GM23338 (cell line): ENCODE measurements at regions not wholly inside any gene's neighbourhood (a gene's known extent, or its start where the extent isn't known, plus 50 kb on each side); places are given as distances from the start of the nearest gene placed in this dataset.

ENCODE experiments used
- CREB1 ChIP-seq: fragments of 250-450 bp; sonication (Bioruptor Pico); IDR thresholded peaks from 2 replicates; pipeline ENCODE4 v1.5.0; 2020; ENCODE audit warnings: low read depth, mild to moderate bottlenecking, moderate library complexity
- EZH2 ChIP-seq: fragments of 200-600 bp; sonication (generic); IDR thresholded peaks from one replicate; pipeline ENCODE4 v1.8.0; 2017; ENCODE audit warnings: antibody characterized with exemption, mild to moderate bottlenecking, low read depth; ENCODE audit not compliant: unreplicated experiment
- EZH2phosphoT487 ChIP-seq: fragments of 200-600 bp; sonication (generic); IDR thresholded peaks from one replicate; pipeline ENCODE4 v1.8.1; 2018; ENCODE audit warnings: antibody characterized with exemption; ENCODE audit not compliant: unreplicated experiment
- JUNB ChIP-seq: IDR thresholded peaks from one replicate; pipeline ENCODE4 v1.6.1; 2016; ENCODE audit warnings: antibody characterized with exemption; ENCODE audit not compliant: unreplicated experiment
- NANOG ChIP-seq: IDR thresholded peaks from 2 replicates; pipeline ENCODE4 v1.6.1; 2016; ENCODE audit warnings: antibody characterized with exemption, borderline replicate concordance
- POLR2AphosphoS5 ChIP-seq: IDR thresholded peaks from 2 replicates; pipeline ENCODE4 v1.6.1; 2016; ENCODE audit warnings: antibody characterized with exemption, low read depth
- STAT1 ChIP-seq: IDR thresholded peaks from one replicate; pipeline ENCODE4 v1.6.1; 2016; ENCODE audit warnings: antibody characterized with exemption; ENCODE audit not compliant: unreplicated experiment
- ZNF331 ChIP-seq: fragments of 250-450 bp; sonication (Bioruptor Pico); IDR thresholded peaks from 2 replicates; pipeline ENCODE4 v1.5.0; 2020; ENCODE audit warnings: low read depth, mild to moderate bottlenecking, moderate library complexity
- TF ChIP-seq, protein P1 (sequence below): fragments of 250-450 bp; sonication (Bioruptor Pico); IDR thresholded peaks from 2 replicates; pipeline ENCODE4 v1.5.0; 2020; ENCODE audit warnings: mild to moderate bottlenecking, moderate library complexity
- TF ChIP-seq, protein P2 (sequence below): IDR thresholded peaks from one replicate; pipeline ENCODE4 v1.6.1; 2018; ENCODE audit warnings: antibody characterized with exemption; ENCODE audit not compliant: unreplicated experiment
- TF ChIP-seq, protein P3 (sequence below), 2 experiments: fragments of 200-600 bp in 1 of 2; sonication (generic) in 1 of 2; conservative IDR thresholded peaks; 2 replicates each; pipeline versions ENCODE4 v1.5.1 to v1.6.1; 2016 to 2017; ENCODE audit warnings: antibody characterized with exemption in 2 of 2, low read depth in 2 of 2, mild to moderate bottlenecking in 2 of 2, moderate library complexity in 1 of 2

DNA sequence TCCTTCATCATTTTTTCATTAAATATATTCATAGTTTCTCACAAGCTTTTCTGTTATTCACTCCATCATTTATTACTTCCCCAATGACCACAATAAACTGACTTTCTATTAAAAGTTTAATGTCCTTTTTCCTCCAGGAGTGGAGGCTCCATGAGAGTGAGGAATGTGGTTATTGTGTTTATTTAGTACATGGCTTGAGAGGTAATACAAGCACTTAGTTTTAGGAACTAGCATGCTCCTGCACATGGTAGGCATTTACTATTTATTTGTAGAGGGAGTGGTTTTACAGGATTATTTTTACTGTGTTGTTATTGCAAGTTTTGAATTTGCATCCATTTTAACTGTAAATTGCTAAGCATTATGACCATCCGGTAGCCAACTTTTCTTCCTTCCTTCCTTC lies 412.9 kb upstream of the SUCLG2 start (continued):
- TF ChIP-seq, protein P1, sequence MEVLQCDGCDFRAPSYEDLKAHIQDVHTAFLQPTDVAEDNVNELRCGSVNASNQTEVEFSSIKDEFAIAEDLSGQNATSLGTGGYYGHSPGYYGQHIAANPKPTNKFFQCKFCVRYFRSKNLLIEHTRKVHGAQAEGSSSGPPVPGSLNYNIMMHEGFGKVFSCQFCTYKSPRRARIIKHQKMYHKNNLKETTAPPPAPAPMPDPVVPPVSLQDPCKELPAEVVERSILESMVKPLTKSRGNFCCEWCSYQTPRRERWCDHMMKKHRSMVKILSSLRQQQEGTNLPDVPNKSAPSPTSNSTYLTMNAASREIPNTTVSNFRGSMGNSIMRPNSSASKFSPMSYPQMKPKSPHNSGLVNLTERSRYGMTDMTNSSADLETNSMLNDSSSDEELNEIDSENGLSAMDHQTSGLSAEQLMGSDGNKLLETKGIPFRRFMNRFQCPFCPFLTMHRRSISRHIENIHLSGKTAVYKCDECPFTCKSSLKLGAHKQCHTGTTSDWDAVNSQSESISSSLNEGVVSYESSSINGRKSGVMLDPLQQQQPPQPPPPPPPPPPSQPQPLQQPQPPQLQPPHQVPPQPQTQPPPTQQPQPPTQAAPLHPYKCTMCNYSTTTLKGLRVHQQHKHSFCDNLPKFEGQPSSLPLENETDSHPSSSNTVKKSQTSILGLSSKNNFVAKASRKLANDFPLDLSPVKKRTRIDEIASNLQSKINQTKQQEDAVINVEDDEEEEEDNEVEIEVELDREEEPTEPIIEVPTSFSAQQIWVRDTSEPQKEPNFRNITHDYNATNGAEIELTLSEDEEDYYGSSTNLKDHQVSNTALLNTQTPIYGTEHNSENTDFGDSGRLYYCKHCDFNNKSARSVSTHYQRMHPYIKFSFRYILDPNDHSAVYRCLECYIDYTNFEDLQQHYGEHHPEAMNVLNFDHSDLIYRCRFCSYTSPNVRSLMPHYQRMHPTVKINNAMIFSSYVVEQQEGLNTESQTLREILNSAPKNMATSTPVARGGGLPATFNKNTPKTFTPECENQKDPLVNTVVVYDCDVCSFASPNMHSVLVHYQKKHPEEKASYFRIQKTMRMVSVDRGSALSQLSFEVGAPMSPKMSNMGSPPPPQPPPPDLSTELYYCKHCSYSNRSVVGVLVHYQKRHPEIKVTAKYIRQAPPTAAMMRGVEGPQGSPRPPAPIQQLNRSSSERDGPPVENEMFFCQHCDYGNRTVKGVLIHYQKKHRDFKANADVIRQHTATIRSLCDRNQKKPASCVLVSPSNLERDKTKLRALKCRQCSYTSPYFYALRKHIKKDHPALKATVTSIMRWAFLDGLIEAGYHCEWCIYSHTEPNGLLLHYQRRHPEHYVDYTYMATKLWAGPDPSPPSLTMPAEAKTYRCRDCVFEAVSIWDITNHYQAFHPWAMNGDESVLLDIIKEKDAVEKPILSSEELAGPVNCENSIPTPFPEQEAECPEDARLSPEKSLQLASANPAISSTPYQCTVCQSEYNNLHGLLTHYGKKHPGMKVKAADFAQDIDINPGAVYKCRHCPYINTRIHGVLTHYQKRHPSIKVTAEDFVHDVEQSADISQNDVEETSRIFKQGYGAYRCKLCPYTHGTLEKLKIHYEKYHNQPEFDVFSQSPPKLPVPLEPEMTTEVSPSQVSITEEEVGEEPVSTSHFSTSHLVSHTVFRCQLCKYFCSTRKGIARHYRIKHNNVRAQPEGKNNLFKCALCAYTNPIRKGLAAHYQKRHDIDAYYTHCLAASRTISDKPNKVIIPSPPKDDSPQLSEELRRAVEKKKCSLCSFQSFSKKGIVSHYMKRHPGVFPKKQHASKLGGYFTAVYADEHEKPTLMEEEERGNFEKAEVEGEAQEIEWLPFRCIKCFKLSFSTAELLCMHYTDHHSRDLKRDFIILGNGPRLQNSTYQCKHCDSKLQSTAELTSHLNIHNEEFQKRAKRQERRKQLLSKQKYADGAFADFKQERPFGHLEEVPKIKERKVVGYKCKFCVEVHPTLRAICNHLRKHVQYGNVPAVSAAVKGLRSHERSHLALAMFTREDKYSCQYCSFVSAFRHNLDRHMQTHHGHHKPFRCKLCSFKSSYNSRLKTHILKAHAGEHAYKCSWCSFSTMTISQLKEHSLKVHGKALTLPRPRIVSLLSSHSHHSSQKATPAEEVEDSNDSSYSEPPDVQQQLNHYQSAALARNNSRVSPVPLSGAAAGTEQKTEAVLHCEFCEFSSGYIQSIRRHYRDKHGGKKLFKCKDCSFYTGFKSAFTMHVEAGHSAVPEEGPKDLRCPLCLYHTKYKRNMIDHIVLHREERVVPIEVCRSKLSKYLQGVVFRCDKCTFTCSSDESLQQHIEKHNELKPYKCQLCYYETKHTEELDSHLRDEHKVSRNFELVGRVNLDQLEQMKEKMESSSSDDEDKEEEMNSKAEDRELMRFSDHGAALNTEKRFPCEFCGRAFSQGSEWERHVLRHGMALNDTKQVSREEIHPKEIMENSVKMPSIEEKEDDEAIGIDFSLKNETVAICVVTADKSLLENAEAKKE (CRISPR knock-in tag): no peak
- TF ChIP-seq EZH2phosphoT487 (no peak), ZNF331 (CRISPR knock-in tag) (no peak), STAT1 (no peak), NANOG (no peak), EZH2 (no peak), JUNB (no peak), POLR2AphosphoS5 (no peak), CREB1 (CRISPR knock-in tag) (no peak)
- TF ChIP-seq, protein P2, sequence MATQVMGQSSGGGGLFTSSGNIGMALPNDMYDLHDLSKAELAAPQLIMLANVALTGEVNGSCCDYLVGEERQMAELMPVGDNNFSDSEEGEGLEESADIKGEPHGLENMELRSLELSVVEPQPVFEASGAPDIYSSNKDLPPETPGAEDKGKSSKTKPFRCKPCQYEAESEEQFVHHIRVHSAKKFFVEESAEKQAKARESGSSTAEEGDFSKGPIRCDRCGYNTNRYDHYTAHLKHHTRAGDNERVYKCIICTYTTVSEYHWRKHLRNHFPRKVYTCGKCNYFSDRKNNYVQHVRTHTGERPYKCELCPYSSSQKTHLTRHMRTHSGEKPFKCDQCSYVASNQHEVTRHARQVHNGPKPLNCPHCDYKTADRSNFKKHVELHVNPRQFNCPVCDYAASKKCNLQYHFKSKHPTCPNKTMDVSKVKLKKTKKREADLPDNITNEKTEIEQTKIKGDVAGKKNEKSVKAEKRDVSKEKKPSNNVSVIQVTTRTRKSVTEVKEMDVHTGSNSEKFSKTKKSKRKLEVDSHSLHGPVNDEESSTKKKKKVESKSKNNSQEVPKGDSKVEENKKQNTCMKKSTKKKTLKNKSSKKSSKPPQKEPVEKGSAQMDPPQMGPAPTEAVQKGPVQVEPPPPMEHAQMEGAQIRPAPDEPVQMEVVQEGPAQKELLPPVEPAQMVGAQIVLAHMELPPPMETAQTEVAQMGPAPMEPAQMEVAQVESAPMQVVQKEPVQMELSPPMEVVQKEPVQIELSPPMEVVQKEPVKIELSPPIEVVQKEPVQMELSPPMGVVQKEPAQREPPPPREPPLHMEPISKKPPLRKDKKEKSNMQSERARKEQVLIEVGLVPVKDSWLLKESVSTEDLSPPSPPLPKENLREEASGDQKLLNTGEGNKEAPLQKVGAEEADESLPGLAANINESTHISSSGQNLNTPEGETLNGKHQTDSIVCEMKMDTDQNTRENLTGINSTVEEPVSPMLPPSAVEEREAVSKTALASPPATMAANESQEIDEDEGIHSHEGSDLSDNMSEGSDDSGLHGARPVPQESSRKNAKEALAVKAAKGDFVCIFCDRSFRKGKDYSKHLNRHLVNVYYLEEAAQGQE: no peak
- TF ChIP-seq, protein P3, sequence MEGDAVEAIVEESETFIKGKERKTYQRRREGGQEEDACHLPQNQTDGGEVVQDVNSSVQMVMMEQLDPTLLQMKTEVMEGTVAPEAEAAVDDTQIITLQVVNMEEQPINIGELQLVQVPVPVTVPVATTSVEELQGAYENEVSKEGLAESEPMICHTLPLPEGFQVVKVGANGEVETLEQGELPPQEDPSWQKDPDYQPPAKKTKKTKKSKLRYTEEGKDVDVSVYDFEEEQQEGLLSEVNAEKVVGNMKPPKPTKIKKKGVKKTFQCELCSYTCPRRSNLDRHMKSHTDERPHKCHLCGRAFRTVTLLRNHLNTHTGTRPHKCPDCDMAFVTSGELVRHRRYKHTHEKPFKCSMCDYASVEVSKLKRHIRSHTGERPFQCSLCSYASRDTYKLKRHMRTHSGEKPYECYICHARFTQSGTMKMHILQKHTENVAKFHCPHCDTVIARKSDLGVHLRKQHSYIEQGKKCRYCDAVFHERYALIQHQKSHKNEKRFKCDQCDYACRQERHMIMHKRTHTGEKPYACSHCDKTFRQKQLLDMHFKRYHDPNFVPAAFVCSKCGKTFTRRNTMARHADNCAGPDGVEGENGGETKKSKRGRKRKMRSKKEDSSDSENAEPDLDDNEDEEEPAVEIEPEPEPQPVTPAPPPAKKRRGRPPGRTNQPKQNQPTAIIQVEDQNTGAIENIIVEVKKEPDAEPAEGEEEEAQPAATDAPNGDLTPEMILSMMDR (conservative IDR thresholded peaks at IDR 0.05; ENCODE audit: low read depth in 2 of 2): no peak
